Smooth muscle cell (in vitro differentiated cells): ENCODE measurements at regions not wholly inside any gene's neighbourhood (a gene's known extent, or its start where the extent isn't known, plus 50 kb on each side); places are given as distances from the start of the nearest gene placed in this dataset.

Experiments
- DNase-seq: peaks from one replicate; lab custom pipeline; 2025; ENCODE audit not compliant: unreplicated experiment; lab: John Stamatoyannopoulos, UW
- H2AFZ ChIP-seq: fragments of 200-600 bp; sonication (generic); 2 replicates; pipeline ENCODE4 v1.6.0; 2016; ENCODE audit warnings: antibody characterized with exemption, low read depth, mild to moderate bottlenecking
- H3F3A ChIP-seq: fragments of 200-600 bp; sonication (generic); 2 replicates; pipeline ENCODE4 v1.6.0; 2017; ENCODE audit warnings: antibody characterized with exemption, low read depth
- H3K27ac ChIP-seq: fragments of 200-600 bp; sonication (generic); 2 replicates; pipeline ENCODE4 v1.5.1; 2016; ENCODE audit warnings: low read depth, mild to moderate bottlenecking
- H3K27me3 ChIP-seq: fragments of 200-600 bp; sonication (generic); 2 replicates; pipeline ENCODE4 v1.6.1; 2016; ENCODE audit warnings: low read depth, mild to moderate bottlenecking
- H3K36me3 ChIP-seq: fragments of 200-600 bp; sonication (generic); 2 replicates; pipeline ENCODE4 v1.5.1; 2016; ENCODE audit warnings: low read depth
- H3K4me1 ChIP-seq: fragments of 200-600 bp; sonication (generic); 2 replicates; pipeline ENCODE4 v1.5.1; 2016; ENCODE audit warnings: low read depth
- H3K4me2 ChIP-seq: fragments of 200-600 bp; sonication (generic); 2 replicates; pipeline ENCODE4 v1.6.0; 2016; ENCODE audit warnings: mild to moderate bottlenecking
- H3K4me3 ChIP-seq: fragments of 200-600 bp; sonication (generic); 2 replicates; pipeline ENCODE4 v1.5.1; 2016; ENCODE audit warnings: mild to moderate bottlenecking
- H3K79me2 ChIP-seq: fragments of 200-600 bp; sonication (generic); 2 replicates; pipeline ENCODE4 v1.6.0; 2016; ENCODE audit warnings: low read depth, mild to moderate bottlenecking
- H3K9ac ChIP-seq: fragments of 200-600 bp; sonication (generic); 2 replicates; pipeline ENCODE4 v1.6.0; 2016; ENCODE audit warnings: low read depth
- H3K9me3 ChIP-seq: fragments of 200-600 bp; sonication (generic); replicated peaks from 2 replicates; pipeline ENCODE4 v1.5.1; 2016; ENCODE audit warnings: low read depth
- H4K20me1 ChIP-seq: fragments of 200-600 bp; sonication (generic); 2 replicates; pipeline ENCODE4 v1.6.0; 2016; ENCODE audit warnings: low read depth
- WGBS: methylation state at CpG from one replicate; pipeline ENCODE4 v1.1.7; 2016; ENCODE audit warnings: low lambda C conversion rate; 5-methylcytosine and 5-hydroxymethylcytosine counted together
- TF ChIP-seq, protein P1 (sequence below): fragments of 200-600 bp; sonication (generic); IDR thresholded peaks from 2 replicates; pipeline ENCODE4 v1.5.1; 2017; ENCODE audit warnings: borderline replicate concordance, mild to moderate bottlenecking, antibody characterized with exemption; ENCODE audit not compliant: insufficient read depth, poor library complexity, severe bottlenecking

DNA sequence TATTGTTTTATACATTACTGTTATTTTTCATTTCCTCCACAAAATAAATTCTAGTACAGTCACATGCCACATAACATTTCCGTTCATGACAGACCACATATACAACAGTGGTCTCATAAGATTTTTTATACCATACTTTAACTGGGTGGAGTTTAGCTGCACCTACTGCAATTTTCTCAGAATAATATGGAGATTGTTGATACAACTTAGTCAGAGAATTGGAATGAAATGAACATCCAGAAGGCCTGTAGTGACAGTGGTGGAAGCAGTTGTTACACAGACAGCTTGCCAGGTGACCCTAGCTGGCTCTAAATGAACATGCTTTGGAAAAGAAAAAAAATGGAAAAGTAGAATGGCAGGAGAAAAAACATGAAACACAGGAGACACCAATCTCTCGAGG, 183.2 kb upstream of the TCF21 start:
- 84% methylated on average over 2 of the region's 2 CpGs for WGBS
- no peak for DNase-seq
- H3K27ac ChIP-seq: no peak overlapping the region
- no peaks in the 10 kb centered on the region for H3K79me2 ChIP-seq
- H3K36me3 ChIP-seq: no peaks in the 10 kb centered on the region
- no peaks in the 10 kb centered on the region for H3K9me3 ChIP-seq
- TF ChIP-seq, protein P1, sequence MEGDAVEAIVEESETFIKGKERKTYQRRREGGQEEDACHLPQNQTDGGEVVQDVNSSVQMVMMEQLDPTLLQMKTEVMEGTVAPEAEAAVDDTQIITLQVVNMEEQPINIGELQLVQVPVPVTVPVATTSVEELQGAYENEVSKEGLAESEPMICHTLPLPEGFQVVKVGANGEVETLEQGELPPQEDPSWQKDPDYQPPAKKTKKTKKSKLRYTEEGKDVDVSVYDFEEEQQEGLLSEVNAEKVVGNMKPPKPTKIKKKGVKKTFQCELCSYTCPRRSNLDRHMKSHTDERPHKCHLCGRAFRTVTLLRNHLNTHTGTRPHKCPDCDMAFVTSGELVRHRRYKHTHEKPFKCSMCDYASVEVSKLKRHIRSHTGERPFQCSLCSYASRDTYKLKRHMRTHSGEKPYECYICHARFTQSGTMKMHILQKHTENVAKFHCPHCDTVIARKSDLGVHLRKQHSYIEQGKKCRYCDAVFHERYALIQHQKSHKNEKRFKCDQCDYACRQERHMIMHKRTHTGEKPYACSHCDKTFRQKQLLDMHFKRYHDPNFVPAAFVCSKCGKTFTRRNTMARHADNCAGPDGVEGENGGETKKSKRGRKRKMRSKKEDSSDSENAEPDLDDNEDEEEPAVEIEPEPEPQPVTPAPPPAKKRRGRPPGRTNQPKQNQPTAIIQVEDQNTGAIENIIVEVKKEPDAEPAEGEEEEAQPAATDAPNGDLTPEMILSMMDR: no peak
- no peaks in the 10 kb centered on the region for H3K4me1 ChIP-seq
- no peaks in the 10 kb centered on the region for H4K20me1 ChIP-seq
- H3K9ac ChIP-seq: no peak overlapping the region
- H3K4me3 ChIP-seq: no peak overlapping the region
- no peak overlapping the region for H2AFZ ChIP-seq
- no peak overlapping the region for H3K4me2 ChIP-seq
- peaks cover 2% of the 10 kb centered on the region for H3F3A ChIP-seq
- no peaks in the 10 kb centered on the region for H3K27me3 ChIP-seq

GRCh38 chr6:133707456-133707855, 181.5 kb upstream of the TCF21 start:
- 13% methylated on average over 4 of the region's 4 CpGs for WGBS
- Histone ChIP-seq H4K20me1 (no peaks in the 10 kb centered on the region), H3K9ac (no peak overlapping the region), H2AFZ (no peak overlapping the region), H3K27me3 (no peaks in the 10 kb centered on the region), H3K36me3 (no peaks in the 10 kb centered on the region), H3K4me2 (peak overlapping the region; percentile 27), H3K79me2 (no peaks in the 10 kb centered on the region), H3F3A (no peaks in the 10 kb centered on the region), H3K27ac (peak overlapping the region; percentile 26), H3K4me3 (no peak overlapping the region), H3K9me3 (no peaks in the 10 kb centered on the region), H3K4me1 (no peaks in the 10 kb centered on the region)
- peak; percentile 3 for DNase-seq
- TF ChIP-seq, protein P1: no peak

GRCh38 chr6:133710826-133711225, 178.1 kb upstream of the TCF21 start:
- no peak overlapping the region for H3K4me3 ChIP-seq
- H3K9me3 ChIP-seq: no peaks in the 10 kb centered on the region
- no peaks in the 10 kb centered on the region for H3F3A ChIP-seq
- H2AFZ ChIP-seq: no peak overlapping the region
- H3K4me2 ChIP-seq: no peak overlapping the region
- no peak for DNase-seq
- H3K36me3 ChIP-seq: no peaks in the 10 kb centered on the region
- H3K9ac ChIP-seq: no peak overlapping the region
- no peaks in the 10 kb centered on the region for H3K4me1 ChIP-seq
- H3K79me2 ChIP-seq: no peaks in the 10 kb centered on the region
- H3K27me3 ChIP-seq: no peaks in the 10 kb centered on the region
- no peak overlapping the region for H3K27ac ChIP-seq
- no peaks in the 10 kb centered on the region for H4K20me1 ChIP-seq
- TF ChIP-seq, protein P1: no peak

- Histone ChIP-seq H3F3A (no peaks in the 10 kb centered on the region), H3K27ac (no peak overlapping the region), H3K36me3 (no peaks in the 10 kb centered on the region), H3K4me1 (no peaks in the 10 kb centered on the region), H4K20me1 (no peaks in the 10 kb centered on the region), H3K9me3 (no peaks in the 10 kb centered on the region), H3K4me2 (no peak overlapping the region), H3K4me3 (no peak overlapping the region), H3K27me3 (no peaks in the 10 kb centered on the region), H2AFZ (no peak overlapping the region), H3K79me2 (no peaks in the 10 kb centered on the region), H3K9ac (no peak overlapping the region)
- TF ChIP-seq, protein P1: no peak
- WGBS: 90% methylated on average over 3 of the region's 3 CpGs
- no peak for DNase-seq
Measured at GRCh38 chr6:133715270-133715669, 173.6 kb upstream of the TCF21 start.
